K562 (cell line): ENCODE measurements at regions not wholly inside any gene's neighbourhood (a gene's known extent, or its start where the extent isn't known, plus 50 kb on each side); places are given as distances from the start of the nearest gene placed in this dataset.

ENCODE experiments used
- ATAC-seq: fragments of 200-7000 bp; cut with Tn5 transposase; 3 replicates; pipeline ENCODE4 v1.9.1; 2020; ENCODE audit warnings: moderate library complexity
- BruUV-seq: library from RNA; stranded (reverse); fragments of 400-500 nt; replicated peaks from 2 replicates; lab custom pipeline; 2021; lab: Mats Ljungman, UMichigan
- CTCF ChIA-PET: fragments of 300-600 bp; formaldehyde crosslinking; extraction: SDS; loops from one replicate; lab custom pipeline; 2021; ENCODE audit warnings: low intra/inter-chr PET ratio; lab: Yijun Ruan, JAX
- POLR2A ChIA-PET: fragments of 300-600, 350-650 bp; sonication (Branson Sonifier 250); formaldehyde crosslinking; extraction: SDS; loops from one replicate; lab custom pipeline; 2021; ENCODE audit warnings: antibody characterized with exemption, inconsistent platforms; lab: Yijun Ruan, JAX
- DNase-seq, 4 experiments: peaks; one replicate each; pipeline versions ENCODE4 v3.0.0 to v3.0.0-alpha.2; 2011 to 2018; ENCODE audit warnings: low spot score in 3 of 4, mixed read lengths in 3 of 4; ENCODE audit errors: extremely low read depth in 1 of 4
- FAIRE-seq: peaks from 2 replicates; lab custom pipeline; 2011; peaks lifted over from hg19 to GRCh38; lab: Jason Lieb, UNC
- H2AFZ ChIP-seq: 2 replicates; pipeline ENCODE4 v1.6.0; 2011; ENCODE audit warnings: low read depth, low read length, control low read depth, inconsistent platforms
- H3K27ac ChIP-seq: fragments of 200-600 bp; 3 replicates; pipeline ENCODE4 v1.8.0; 2011; ENCODE audit warnings: low read depth, mild to moderate bottlenecking, control low read depth, inconsistent platforms, low read length, moderate library complexity, mixed read lengths; ENCODE audit errors: extremely low read depth
- H3K27me3 ChIP-seq, 2 experiments: fragments of 300-600 bp in 1 of 2; 2 replicates in 1 of 2; 3 replicates in 1 of 2; pipeline versions ENCODE4 v1.6.0 to v1.8.0; 2011; ENCODE audit warnings: inconsistent platforms in 2 of 2, low read length in 2 of 2, mild to moderate bottlenecking in 1 of 2, mixed read lengths in 1 of 2, moderate library complexity in 1 of 2; ENCODE audit not compliant: control insufficient read depth in 2 of 2, insufficient read depth in 2 of 2
- H3K36me3 ChIP-seq: fragments of 300-600 bp; 3 replicates; pipeline ENCODE4 v1.8.0; 2011; ENCODE audit warnings: mild to moderate bottlenecking, low read length, inconsistent platforms; ENCODE audit not compliant: control insufficient read depth, insufficient read depth
- H3K4me1 ChIP-seq, 2 experiments: fragments of 200-600 bp in 1 of 2; replicated peaks in 1 of 2; 2 replicates in 1 of 2; 3 replicates in 1 of 2; pipeline versions ENCODE4 v1.5.1 to v1.8.0; 2011; ENCODE audit warnings: inconsistent platforms in 2 of 2, low read length in 2 of 2, mild to moderate bottlenecking in 1 of 2, mixed read lengths in 1 of 2, moderate library complexity in 1 of 2; ENCODE audit not compliant: control insufficient read depth in 2 of 2, insufficient read depth in 2 of 2
- H3K4me2 ChIP-seq: 2 replicates; pipeline ENCODE4 v1.6.1; 2011; ENCODE audit warnings: low read length, control low read depth, inconsistent platforms, mixed read lengths; ENCODE audit not compliant: insufficient read depth
- H3K4me3 ChIP-seq: fragments of 200-600 bp; sonication (generic), shearing (Covaris generic); 2 replicates; pipeline ENCODE4 v1.5.1; 2016; ENCODE audit warnings: control low read depth, inconsistent platforms
- H3K79me2 ChIP-seq: fragments of 200-600 bp; 3 replicates; pipeline ENCODE4 v1.8.0; 2011; ENCODE audit warnings: low read length, inconsistent platforms; ENCODE audit not compliant: control insufficient read depth, insufficient read depth
- H3K9ac ChIP-seq, 2 experiments: 2 replicates each; pipeline versions ENCODE4 v1.6.0 to v1.6.1; 2011; ENCODE audit warnings: low read depth in 2 of 2, low read length in 2 of 2, control low read depth in 1 of 2, inconsistent platforms in 1 of 2, mild to moderate bottlenecking in 1 of 2, mixed read lengths in 1 of 2; ENCODE audit not compliant: insufficient read depth in 1 of 2
- H3K9me1 ChIP-seq: one replicate; pipeline ENCODE4 v1.6.0; 2011; ENCODE audit warnings: inconsistent platforms, mild to moderate bottlenecking, low read length, moderate library complexity; ENCODE audit not compliant: control insufficient read depth, insufficient read depth
- H3K9me3 ChIP-seq: replicated peaks from 2 replicates; pipeline ENCODE4 v1.5.1; 2011; ENCODE audit warnings: low read depth, low read length, inconsistent platforms; ENCODE audit not compliant: control insufficient read depth, insufficient read depth
- H4K20me1 ChIP-seq: replicated peaks from 2 replicates; pipeline ENCODE4 v1.6.1; 2011; ENCODE audit warnings: low read length, inconsistent platforms, mixed read lengths; ENCODE audit not compliant: control insufficient read depth, insufficient read depth
- E4F1 ChIP-seq: fragments of 250-450 bp; sonication (Bioruptor Pico); IDR thresholded peaks from 2 replicates; pipeline ENCODE4 v1.5.0; 2021; ENCODE audit warnings: mild to moderate bottlenecking, borderline replicate concordance
- FOS ChIP-seq: IDR thresholded peaks from 3 replicates; pipeline ENCODE4 v1.6.1; 2011; ENCODE audit not compliant: insufficient read length; ENCODE audit errors: extremely low read depth
- FOXA3 ChIP-seq, 2 experiments: fragments of 450-650 bp in 1 of 2; sonication (generic) in 1 of 2; formaldehyde crosslinking; IDR thresholded peaks in 1 of 2; conservative IDR thresholded peaks in 1 of 2; 2 replicates each; pipeline versions ENCODE4 v1.4.0 to v1.8.0; 2020 to 2022; ENCODE audit warnings: mild to moderate bottlenecking in 2 of 2, missing genetic modification reagents in 1 of 2
- GABPB2 ChIP-seq: fragments of 250-450 bp; sonication (Bioruptor Pico); conservative IDR thresholded peaks from 2 replicates; pipeline ENCODE4 v1.5.1; 2021; ENCODE audit warnings: mild to moderate bottlenecking
- GTF2B ChIP-seq: IDR thresholded peaks from 2 replicates; pipeline ENCODE4 v1.6.1; 2011; ENCODE audit not compliant: insufficient read length; ENCODE audit errors: extremely low read depth
- IFI16 ChIP-seq: fragments of 250-450 bp; sonication (Bioruptor Pico); IDR thresholded peaks from 2 replicates; pipeline ENCODE4 v2.1.2; 2022; ENCODE audit warnings: mild to moderate bottlenecking, inconsistent platforms
- KLF1 ChIP-seq: fragments of 450-650 bp; IDR thresholded peaks from 2 replicates; pipeline ENCODE4 v1.6.1; 2016; ENCODE audit warnings: missing genetic modification characterization, missing compliant biosample characterization
- OTX1 ChIP-seq: fragments of 450-650 bp; formaldehyde crosslinking; IDR thresholded peaks from 2 replicates; pipeline ENCODE4 v1.4.0; 2022; ENCODE audit warnings: mild to moderate bottlenecking
- PCBP2 ChIP-seq: fragments of 200-400 bp; formaldehyde crosslinking; IDR thresholded peaks from 2 replicates; pipeline ENCODE4 v1.6.1; 2018; ENCODE audit warnings: low read length, low read depth, mild to moderate bottlenecking, moderate library complexity; ENCODE audit not compliant: poor library complexity, severe bottlenecking
- ZNF592 ChIP-seq: fragments of 450-650 bp; IDR thresholded peaks from 2 replicates; pipeline ENCODE4 v1.6.1; 2017; ENCODE audit warnings: antibody characterized with exemption, mild to moderate bottlenecking
- WGBS: fragments of 100-300 bp; shearing (Covaris generic); methylation state at CpG from one replicate; pipeline ENCODE4 v1.1.6; 2016; ENCODE audit warnings: low coverage, mixed read lengths; ENCODE audit not compliant: insufficient coverage; ENCODE audit errors: missing lambda C conversion rate; 5-methylcytosine and 5-hydroxymethylcytosine counted together
- in situ Hi-C: fragments of 300-500 bp; cut with MboI; formaldehyde crosslinking; loops from 4 replicates; pipeline ENCODE4 v1.15.0; 2018; ENCODE audit warnings: inconsistent platforms, mixed read lengths
- intact Hi-C: fragments of 100-400 bp; cut with micrococcal nuclease; formaldehyde crosslinking; loops from 2 replicates; pipeline ENCODE4 v1.14.2; 2022
- TF ChIP-seq, protein P1 (sequence below): fragments of 250-450 bp; sonication (Bioruptor Pico); IDR thresholded peaks from 2 replicates; pipeline ENCODE4 v1.8.0; 2022; ENCODE audit warnings: moderate library complexity, mild to moderate bottlenecking, inconsistent platforms
- TF ChIP-seq, protein P2 (sequence below): fragments of 450-650 bp; IDR thresholded peaks from one replicate; pipeline ENCODE4 v1.6.1; 2018; ENCODE audit warnings: mild to moderate bottlenecking, moderate library complexity; ENCODE audit not compliant: partially characterized antibody

DNA sequence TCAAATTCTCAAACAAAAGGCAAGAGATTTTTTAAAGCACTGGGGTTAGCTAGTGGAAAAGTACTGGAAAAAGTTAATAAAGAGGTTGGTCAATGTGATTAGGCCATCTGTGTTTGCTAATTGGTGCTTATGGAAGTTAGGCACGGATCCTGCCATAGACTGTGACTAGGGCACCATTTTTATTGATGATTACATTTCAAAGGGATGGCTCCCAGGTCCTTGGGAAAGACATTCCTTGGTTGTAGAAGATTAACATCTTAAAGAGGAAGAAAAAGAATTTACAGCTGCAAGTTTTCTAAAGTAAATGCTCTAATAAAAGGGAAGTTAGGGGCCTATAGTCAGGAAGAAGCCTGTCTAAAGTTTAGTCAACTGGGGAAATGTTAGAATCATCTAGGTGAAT is 1183.3 kb downstream of the DTWD2 start:
- DNase-seq (no peak), FAIRE-seq (no peak), ATAC-seq (no peak)
- Histone ChIP-seq H3K79me2 (no peaks in the 10 kb centered on the region), H3K9me3 (no peaks in the 10 kb centered on the region), H4K20me1 (no peaks in the 10 kb centered on the region), H3K4me1 (no peaks in the 10 kb centered on the region), H3K4me2 (no peak overlapping the region), H3K36me3 (no peaks in the 10 kb centered on the region), H3K27ac (no peak overlapping the region), H3K4me3 (no peak overlapping the region), H2AFZ (no peak overlapping the region), H3K9me1 (no peaks in the 10 kb centered on the region), H3K27me3 (no peaks in the 10 kb centered on the region), H3K9ac (no peak overlapping the region)
- 0% methylated on average over 1 of the region's 1 CpG for WGBS
- POLR2A ChIA-PET, result no interaction called here
- in situ Hi-C loops (no loop called here), intact Hi-C loops (no loop called here)
- CTCF ChIA-PET, result no interaction called here
- TF ChIP-seq, protein P1, sequence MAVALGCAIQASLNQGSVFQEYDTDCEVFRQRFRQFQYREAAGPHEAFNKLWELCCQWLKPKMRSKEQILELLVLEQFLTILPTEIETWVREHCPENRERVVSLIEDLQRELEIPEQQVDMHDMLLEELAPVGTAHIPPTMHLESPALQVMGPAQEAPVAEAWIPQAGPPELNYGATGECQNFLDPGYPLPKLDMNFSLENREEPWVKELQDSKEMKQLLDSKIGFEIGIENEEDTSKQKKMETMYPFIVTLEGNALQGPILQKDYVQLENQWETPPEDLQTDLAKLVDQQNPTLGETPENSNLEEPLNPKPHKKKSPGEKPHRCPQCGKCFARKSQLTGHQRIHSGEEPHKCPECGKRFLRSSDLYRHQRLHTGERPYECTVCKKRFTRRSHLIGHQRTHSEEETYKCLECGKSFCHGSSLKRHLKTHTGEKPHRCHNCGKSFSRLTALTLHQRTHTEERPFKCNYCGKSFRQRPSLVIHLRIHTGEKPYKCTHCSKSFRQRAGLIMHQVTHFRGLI (CRISPR knock-in tag), result no peak
- no peak for TF ChIP-seq E4F1 (CRISPR knock-in tag)
- no peak for TF ChIP-seq FOXA3 (CRISPR knock-in tag; conservative IDR thresholded peaks at IDR 0.05 in 1 of 2, IDR thresholded peaks at IDR 0.05 in 1 of 2)
- TF ChIP-seq, protein P2, sequence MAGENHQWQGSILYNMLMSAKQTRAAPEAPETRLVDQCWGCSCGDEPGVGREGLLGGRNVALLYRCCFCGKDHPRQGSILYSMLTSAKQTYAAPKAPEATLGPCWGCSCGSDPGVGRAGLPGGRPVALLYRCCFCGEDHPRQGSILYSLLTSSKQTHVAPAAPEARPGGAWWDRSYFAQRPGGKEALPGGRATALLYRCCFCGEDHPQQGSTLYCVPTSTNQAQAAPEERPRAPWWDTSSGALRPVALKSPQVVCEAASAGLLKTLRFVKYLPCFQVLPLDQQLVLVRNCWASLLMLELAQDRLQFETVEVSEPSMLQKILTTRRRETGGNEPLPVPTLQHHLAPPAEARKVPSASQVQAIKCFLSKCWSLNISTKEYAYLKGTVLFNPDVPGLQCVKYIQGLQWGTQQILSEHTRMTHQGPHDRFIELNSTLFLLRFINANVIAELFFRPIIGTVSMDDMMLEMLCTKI, result no peak
- no peak for TF ChIP-seq GTF2B
- no peak for TF ChIP-seq PCBP2
- TF ChIP-seq OTX1 (CRISPR knock-in tag), result no peak
- no peak for TF ChIP-seq GABPB2 (CRISPR knock-in tag)
- TF ChIP-seq ZNF592, result no peak
- TF ChIP-seq IFI16 (CRISPR knock-in tag), result no peak
- TF ChIP-seq FOS, result no peak
- TF ChIP-seq KLF1 (tag), result no peak
- no TSS peak for BruUV-seq
